MCF 10A (cell line): ENCODE measurements at regions not wholly inside any gene's neighbourhood (a gene's known extent, or its start where the extent isn't known, plus 50 kb on each side); places are given as distances from the start of the nearest gene placed in this dataset.

ENCODE experiments used
- BruUV-seq: library from RNA; stranded (reverse); fragments of 400-500 nt; replicated peaks from 2 replicates; lab custom pipeline; 2021; lab: Mats Ljungman, UMichigan
- CTCF ChIA-PET: fragments of 300-600 bp; sonication (Branson Sonifier 250); formaldehyde crosslinking; extraction: SDS; loops from one replicate; lab custom pipeline; 2021; ENCODE audit warnings: antibody characterized with exemption, inconsistent platforms; lab: Yijun Ruan, JAX
- POLR2A ChIA-PET: fragments of 300-600, 350-650 bp; sonication (Branson Sonifier 250); formaldehyde crosslinking; extraction: SDS; loops from one replicate; lab custom pipeline; 2020; ENCODE audit warnings: antibody characterized with exemption, inconsistent platforms; lab: Yijun Ruan, JAX
- DNase-seq: peaks from one replicate; pipeline ENCODE4 v3.0.0-alpha.2; 2018; ENCODE audit not compliant: unreplicated experiment
- H3K27ac Mint-ChIP-seq: one replicate; pipeline ENCODE4 v1.8.0; 2022; ENCODE audit warnings: mild to moderate bottlenecking, low read depth, mixed read lengths; ENCODE audit not compliant: unreplicated experiment
- H3K27me3 Mint-ChIP-seq: one replicate; pipeline ENCODE4 v1.8.0; 2022; ENCODE audit warnings: mixed read lengths; ENCODE audit not compliant: insufficient read depth, unreplicated experiment
- H3K36me3 Mint-ChIP-seq: one replicate; pipeline ENCODE4 v1.8.0; 2022; ENCODE audit warnings: mild to moderate bottlenecking, moderate library complexity, mixed read lengths; ENCODE audit not compliant: insufficient read depth, unreplicated experiment
- H3K4me1 Mint-ChIP-seq: one replicate; pipeline ENCODE4 v1.8.0; 2022; ENCODE audit warnings: mixed read lengths; ENCODE audit not compliant: insufficient read depth, unreplicated experiment
- H3K4me3 Mint-ChIP-seq: one replicate; pipeline ENCODE4 v1.8.0; 2022; ENCODE audit warnings: mild to moderate bottlenecking, moderate library complexity, mixed read lengths; ENCODE audit not compliant: unreplicated experiment
- H3K9me3 Mint-ChIP-seq: one replicate; pipeline ENCODE4 v1.8.0; 2022; ENCODE audit warnings: mixed read lengths; ENCODE audit not compliant: unreplicated experiment
- CTCF ChIP-seq: fragments of 200-600 bp; IDR thresholded peaks from one replicate; pipeline ENCODE4 v1.8.0; 2022; ENCODE audit warnings: antibody characterized with exemption, mild to moderate bottlenecking; ENCODE audit not compliant: unreplicated experiment
- intact Hi-C: fragments of 100-400 bp; cut with micrococcal nuclease; formaldehyde crosslinking; loops from 2 replicates; pipeline ENCODE4 v1.14.1; 2022

- no peak overlapping the region for H3K4me3 Mint-ChIP-seq
- BruUV-seq = no TSS peak
These were observed 380.6 kb upstream of the RBMS3 start for GRCh38 chr3:28900301-28900700.

GRCh38 chr3:28901018-28901417 lies 379.9 kb upstream of the RBMS3 start:
- H3K4me3 Mint-ChIP-seq = no peak overlapping the region
- H3K4me1 Mint-ChIP-seq = peaks cover 14% of the 10 kb centered on the region
- BruUV-seq = no TSS peak
- DNase-seq = peak; percentile 76
- ChIA-PET POLR2A (interaction anchor here (0.8 to 1.2 kb wide), 5 partner anchors 10 to 562 kb away, joined by 3 to 5 read pairs (median 3); no protein-coding TSS in a partner anchor), CTCF (interaction anchor here (0.7 kb wide), 1 partner anchor 234 kb away, joined by 3 read pairs; no protein-coding TSS in a partner anchor)
- no peaks in the 10 kb centered on the region for H3K9me3 Mint-ChIP-seq
- H3K36me3 Mint-ChIP-seq = no peaks in the 10 kb centered on the region
- H3K27me3 Mint-ChIP-seq = no peaks in the 10 kb centered on the region
- intact Hi-C loops = no loop called here
- peak overlapping the region; percentile 44 for H3K27ac Mint-ChIP-seq
- TF ChIP-seq CTCF = no peak

More at GRCh38 chr3:28900301-28900700, 380.6 kb upstream of the RBMS3 start:
- intact Hi-C loops = no loop called here
- Mint-ChIP-seq H3K27ac (peak overlapping the region; percentile 44), H3K9me3 (no peaks in the 10 kb centered on the region), H3K36me3 (no peaks in the 10 kb centered on the region), H3K27me3 (no peaks in the 10 kb centered on the region), H3K4me1 (peaks cover 14% of the 10 kb centered on the region)
- no peak for TF ChIP-seq CTCF
- no peak for DNase-seq
- POLR2A ChIA-PET = interaction anchor here (0.9 to 1.1 kb wide), 2 partner anchors 10 to 145 kb away, joined by 3 to 4 read pairs; no protein-coding TSS in a partner anchor
- CTCF ChIA-PET = no interaction called here

GRCh38 chr3:28903171-28903601 lies 377.7 kb upstream of the RBMS3 start:
- ChIA-PET CTCF (interaction anchor here (1.0 kb wide), 1 partner anchor 12 kb away, joined by 4 read pairs; no protein-coding TSS in a partner anchor), POLR2A (no interaction called here)
- TF ChIP-seq CTCF = no peak
- Mint-ChIP-seq H3K27me3 (no peaks in the 10 kb centered on the region), H3K9me3 (no peaks in the 10 kb centered on the region), H3K4me1 (peaks cover 14% of the 10 kb centered on the region), H3K36me3 (no peaks in the 10 kb centered on the region), H3K4me3 (no peak overlapping the region), H3K27ac (no peak overlapping the region)
- no TSS peak for BruUV-seq
- intact Hi-C loops = no loop called here
- no peak for DNase-seq

GRCh38 chr3:28905798-28906197 lies 375.1 kb upstream of the RBMS3 start:
- Mint-ChIP-seq H3K9me3 (no peaks in the 10 kb centered on the region), H3K4me3 (no peak overlapping the region), H3K36me3 (no peaks in the 10 kb centered on the region), H3K27ac (no peak overlapping the region), H3K27me3 (no peaks in the 10 kb centered on the region), H3K4me1 (peaks cover 8% of the 10 kb centered on the region)
- no peak for DNase-seq
- ChIA-PET CTCF (no interaction called here), POLR2A (interaction anchor here (0.6 kb wide), 1 partner anchor 638 kb away, joined by 3 read pairs; no protein-coding TSS in a partner anchor)
- BruUV-seq = no TSS peak
- TF ChIP-seq CTCF = no peak
- intact Hi-C loops = no loop called here
